Stomach (tissue), 8 donors: ENCODE measurements at regions not wholly inside any gene's neighbourhood (a gene's known extent, or its start where the extent isn't known, plus 50 kb on each side); places are given as distances from the start of the nearest gene placed in this dataset.

ENCODE experiments used
- DNase-seq, 2 donors: peaks; one replicate each; pipeline versions ENCODE4 v3.0.0 to v3.0.0-alpha.2; 2013 to 2019
- H3K27ac ChIP-seq, 5 donors: fragments of 200-600 bp in 4 of 5; sonication (generic) in 4 of 5; one replicate each; pipeline ENCODE4 v1.5.1; 2013 to 2019; ENCODE audit warnings: mild to moderate bottlenecking in 1 of 5, moderate library complexity in 1 of 5
- H3K27me3 ChIP-seq, 3 donors: fragments of 200-600 bp; sonication (generic); one replicate each; pipeline ENCODE4 v1.5.1; 2017 to 2019; ENCODE audit warnings: mixed run types in 1 of 3
- H3K36me3 ChIP-seq, 4 donors: fragments of 200-600 bp; sonication (generic); 1 replicate in 3 of 4; 2 replicates in 1 of 4; pipeline ENCODE4 v1.5.1; 2016 to 2019
- H3K4me1 ChIP-seq, 4 donors: fragments of 200-600 bp; sonication (generic); one replicate each; pipeline ENCODE4 v1.5.1; 2016 to 2019
- H3K4me3 ChIP-seq, 4 donors: fragments of 200-600 bp; sonication (generic) in 3 of 4; one replicate each; pipeline ENCODE4 v1.5.1; 2016 to 2019; ENCODE audit warnings: mild to moderate bottlenecking in 1 of 4
- H3K9me3 ChIP-seq, 4 donors: fragments of 200-600 bp; sonication (generic); one replicate each; pipeline ENCODE4 v1.5.1; 2016 to 2019
- CTCF ChIP-seq, 7 experiments: fragments of 450-650 bp in 4 of 7; fragments of 200-600 bp in 3 of 7; sonication (generic) in 3 of 7; IDR thresholded peaks; one replicate each; pipeline ENCODE4 v1.5.1; 2016 to 2019; ENCODE audit warnings: antibody characterized with exemption in 7 of 7, control low read depth in 2 of 7, mild to moderate bottlenecking in 1 of 7
- EP300 ChIP-seq: sonication (generic); formaldehyde crosslinking; IDR thresholded peaks from one replicate; pipeline ENCODE4 v1.6.1; 2017; ENCODE audit warnings: antibody characterized with exemption
- POLR2A ChIP-seq, 4 donors: fragments of 450-650 bp; IDR thresholded peaks; one replicate each; pipeline ENCODE4 v1.6.1; 2016; ENCODE audit warnings: antibody characterized with exemption in 4 of 4, control low read depth in 2 of 4, mild to moderate bottlenecking in 1 of 4, moderate library complexity in 1 of 4
- POLR2AphosphoS5 ChIP-seq, 3 donors: sonication (generic); formaldehyde crosslinking; IDR thresholded peaks; one replicate each; pipeline ENCODE4 v1.6.1; 2016; ENCODE audit warnings: antibody characterized with exemption in 3 of 3
- WGBS, 5 donors: extraction: QIAGEN DNeasy Blood & Tissue Kit in 3 of 5; methylation state at CpG; one replicate each; pipeline versions ENCODE4 v1.1.5 to v1.1.7; 2013 to 2018; 5-methylcytosine and 5-hydroxymethylcytosine counted together
- intact Hi-C: fragments of 100-400 bp; cut with DNase I; formaldehyde crosslinking; loops from one replicate; pipeline ENCODE4 v1.15.1; 2023; ENCODE audit warnings: low total_unique reads
- donor health status: healthy with polysubstance abuse.
- donor health status: Bipolar disorder and iron deficiency.
- donor health status: healthy.

- no peaks in the 10 kb centered on the region for H3K4me1 ChIP-seq
- H3K36me3 ChIP-seq, result no peaks in the 10 kb centered on the region
- H3K27me3 ChIP-seq, result no peaks in the 10 kb centered on the region
- no peaks in the 10 kb centered on the region for H3K9me3 ChIP-seq
- intact Hi-C loops, result no loop called here
- WGBS, 5 donors, result 58 to 82% (median 74%) methylated on average over 2 of the region's 2 CpGs
- H3K4me3 ChIP-seq, result no peak overlapping the region
- H3K27ac ChIP-seq, result no peak overlapping the region
- TF ChIP-seq EP300 (no peak), CTCF (IDR thresholded peaks at IDR 0.05) (no peak), POLR2A (IDR thresholded peaks at IDR 0.05) (no peak), POLR2AphosphoS5 (IDR thresholded peaks at IDR 0.05) (no peak)
- no peak for DNase-seq
These were observed 104.9 kb upstream of the FOXP2 start for GRCh38 chr7:114309729-114310128.

GRCh38 chr7:114303301-114303700 lies 111.3 kb upstream of the FOXP2 start:
- no peak overlapping the region for H3K27ac ChIP-seq
- intact Hi-C loops, result no loop called here
- H3K4me3 ChIP-seq, result no peak overlapping the region
- no peaks in the 10 kb centered on the region for H3K9me3 ChIP-seq
- no peaks in the 10 kb centered on the region for H3K27me3 ChIP-seq
- DNase-seq, result no peak
- H3K36me3 ChIP-seq, result no peaks in the 10 kb centered on the region
- no peaks in the 10 kb centered on the region for H3K4me1 ChIP-seq
- TF ChIP-seq EP300 (no peak), POLR2AphosphoS5 (IDR thresholded peaks at IDR 0.05) (no peak), POLR2A (IDR thresholded peaks at IDR 0.05) (no peak), CTCF (IDR thresholded peaks at IDR 0.05) (no peak)

- intact Hi-C loops, result no loop called here
- 77 to 90% (median 86%) methylated on average over 4 of the region's 4 CpGs for WGBS, 5 donors
- H3K27me3 ChIP-seq, result no peaks in the 10 kb centered on the region
- no peaks in the 10 kb centered on the region for H3K36me3 ChIP-seq
- DNase-seq, result no peak
- H3K9me3 ChIP-seq, result no peaks in the 10 kb centered on the region
- H3K27ac ChIP-seq, result no peak overlapping the region
- H3K4me1 ChIP-seq, result no peaks in the 10 kb centered on the region
- H3K4me3 ChIP-seq, result no peak overlapping the region
- no peak for TF ChIP-seq POLR2AphosphoS5 (IDR thresholded peaks at IDR 0.05)
- no peak for TF ChIP-seq CTCF (IDR thresholded peaks at IDR 0.05)
- TF ChIP-seq EP300, result no peak
- no peak for TF ChIP-seq POLR2A (IDR thresholded peaks at IDR 0.05)
These were observed 111.8 kb upstream of the FOXP2 start for GRCh38 chr7:114302858-114303257.

GRCh38 chr7:114298011-114298410 lies 116.6 kb upstream of the FOXP2 start:
- no peak overlapping the region for H3K27ac ChIP-seq
- WGBS, 5 donors, result 54 to 71% (median 67%) methylated on average over 4 of the region's 4 CpGs
- no peaks in the 10 kb centered on the region for H3K4me1 ChIP-seq
- H3K9me3 ChIP-seq, result no peaks in the 10 kb centered on the region
- no peak for DNase-seq
- H3K36me3 ChIP-seq, result no peaks in the 10 kb centered on the region
- TF ChIP-seq EP300 (no peak), POLR2AphosphoS5 (IDR thresholded peaks at IDR 0.05) (no peak), CTCF (IDR thresholded peaks at IDR 0.05) (no peak), POLR2A (IDR thresholded peaks at IDR 0.05) (no peak)
- intact Hi-C loops, result no loop called here
- H3K27me3 ChIP-seq, result no peaks in the 10 kb centered on the region
- H3K4me3 ChIP-seq, result no peak overlapping the region

GRCh38 chr7:114297121-114297520 lies 117.5 kb upstream of the FOXP2 start:
- WGBS, 5 donors, result 91 to 95% (median 93%) methylated on average over 16 of the region's 16 CpGs
- intact Hi-C loops, result no loop called here
- H3K4me1 ChIP-seq, result no peaks in the 10 kb centered on the region
- no peaks in the 10 kb centered on the region for H3K27me3 ChIP-seq
- H3K36me3 ChIP-seq, result no peaks in the 10 kb centered on the region
- TF ChIP-seq POLR2AphosphoS5 (IDR thresholded peaks at IDR 0.05), result no peak
- TF ChIP-seq CTCF (IDR thresholded peaks at IDR 0.05), result no peak
- no peak for TF ChIP-seq EP300
- no peak for TF ChIP-seq POLR2A (IDR thresholded peaks at IDR 0.05)
- no peaks in the 10 kb centered on the region for H3K9me3 ChIP-seq
- H3K27ac ChIP-seq, result no peak overlapping the region
- DNase-seq, result no peak
- no peak overlapping the region for H3K4me3 ChIP-seq
